Stimulated activated CD4-positive, alpha-beta T cell treated with anti-CD3 and anti-CD28 coated beads, TNF-alpha, amount 100 ng/mL, for 48 hours (primary cell): ENCODE measurements at regions not wholly inside any gene's neighbourhood (a gene's known extent, or its start where the extent isn't known, plus 50 kb on each side); places are given as distances from the start of the nearest gene placed in this dataset.
"Not testable (repeated sequence)": the region's sequence is repeated elsewhere in the genome, so short reads cannot be mapped to it uniquely, and the experiment has no call there.

Source experiments
- DNase-seq, 3 donors: peaks; one replicate each; pipeline ENCODE4 v3.0.0-alpha.2; 2020; ENCODE audit warnings: low read depth in 3 of 3

- DNase-seq: no peak
Observed at GRCh38 chr2:122061831-122062230, 306.4 kb downstream of the TSN start.

GRCh38 chr2:122062506-122062905, 307.1 kb downstream of the TSN start:
- DNase-seq: no peak

GRCh38 chr2:122063716-122064115, 308.3 kb downstream of the TSN start:
- DNase-seq: no peak

- DNase-seq: no peak
Observed at GRCh38 chr2:122070241-122070731, 314.8 kb downstream of the TSN start.

GRCh38 chr2:122072666-122073065, 317.2 kb downstream of the TSN start:
- DNase-seq: no peak

DNA sequence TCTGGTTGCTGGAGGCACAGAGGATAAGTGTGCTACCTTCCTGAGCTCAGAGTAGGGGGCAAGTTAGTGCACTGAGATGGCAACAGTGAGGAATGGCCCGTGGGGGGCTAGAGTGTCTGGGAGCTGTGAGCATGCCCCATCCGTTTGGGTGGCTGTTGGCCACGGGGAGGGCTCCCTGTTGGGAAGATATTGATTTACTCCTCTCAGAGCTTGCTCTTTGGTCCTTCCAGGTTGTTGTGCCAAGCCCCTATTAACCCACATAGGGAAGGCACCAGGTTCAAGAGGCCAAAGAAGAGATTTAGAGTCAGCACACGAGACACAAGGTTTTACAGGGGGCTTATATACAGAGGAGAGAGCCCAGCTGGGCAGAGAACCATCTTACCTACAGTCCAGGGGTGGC, 318.8 kb downstream of the TSN start:
- DNase-seq: no peak

- DNase-seq: no peak
Observed at GRCh38 chr2:122075381-122075780, 319.9 kb downstream of the TSN start.

- no peak for DNase-seq
Observed at GRCh38 chr2:122077114-122077513, 321.7 kb downstream of the TSN start.

- DNase-seq: no peak
Observed at GRCh38 chr2:122077771-122078170, 322.3 kb downstream of the TSN start.

- DNase-seq: no peak
Observed at GRCh38 chr2:122078451-122078850, 323.0 kb downstream of the TSN start.

GRCh38 chr2:122079844-122080243, 324.4 kb downstream of the TSN start:
- DNase-seq: no peak

DNA sequence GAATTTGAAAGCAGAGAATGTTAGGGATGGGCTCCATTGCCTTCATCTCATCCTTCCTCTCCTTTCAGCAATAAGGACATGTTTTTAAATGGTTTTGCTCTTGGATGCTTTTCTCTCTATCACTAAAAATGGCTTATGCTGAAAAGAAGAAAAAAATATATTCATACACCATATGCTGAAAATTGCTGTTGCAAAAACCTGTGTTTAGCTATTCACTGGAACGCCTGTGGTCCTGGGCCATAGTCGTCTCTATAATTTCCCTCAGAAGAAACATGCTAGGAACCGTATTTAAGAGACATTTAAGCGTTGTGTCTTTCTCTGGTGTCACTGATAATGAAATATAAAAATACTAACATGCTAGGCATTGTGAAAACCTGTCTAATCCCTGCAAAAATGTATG, 324.9 kb downstream of the TSN start:
- DNase-seq: no peak

GRCh38 chr2:122080871-122081270, 325.4 kb downstream of the TSN start:
- DNase-seq: no peak

- DNase-seq: no peak
Observed at GRCh38 chr2:122081751-122082150, 326.3 kb downstream of the TSN start.

- DNase-seq: no peak
Observed at GRCh38 chr2:122083256-122084048, 328.0 kb downstream of the TSN start.

- not testable (repeated sequence) for DNase-seq
Observed at GRCh38 chr2:122085672-122086071, 330.2 kb downstream of the TSN start.

GRCh38 chr2:122094557-122094956, 339.1 kb downstream of the TSN start:
- no peak for DNase-seq

GRCh38 chr2:122096761-122097160, 341.3 kb downstream of the TSN start:
- no peak for DNase-seq

GRCh38 chr2:122098306-122098705, 342.9 kb downstream of the TSN start:
- DNase-seq: no peak

- no peak for DNase-seq
Observed at GRCh38 chr2:122100346-122100745, 344.9 kb downstream of the TSN start.

DNA sequence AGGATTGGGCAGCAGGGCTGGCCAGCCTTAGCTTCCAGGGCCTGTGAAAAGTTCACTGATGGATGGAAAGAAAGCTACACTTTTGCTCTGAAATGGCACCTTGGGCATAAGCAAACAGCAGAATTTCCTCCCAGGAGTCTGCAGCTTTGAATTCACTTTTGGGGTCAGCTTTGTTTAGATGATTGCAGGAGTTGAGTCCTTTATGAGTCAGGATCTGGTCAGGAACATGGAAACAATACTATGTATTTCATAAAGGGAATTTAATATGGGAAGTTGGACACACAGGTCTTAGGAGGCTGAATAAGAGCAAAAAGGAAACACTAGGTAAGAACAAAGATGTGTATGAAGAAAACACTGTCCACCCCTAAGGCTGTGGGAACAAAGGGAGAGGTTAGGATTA, 345.3 kb downstream of the TSN start:
- no peak for DNase-seq

DNA sequence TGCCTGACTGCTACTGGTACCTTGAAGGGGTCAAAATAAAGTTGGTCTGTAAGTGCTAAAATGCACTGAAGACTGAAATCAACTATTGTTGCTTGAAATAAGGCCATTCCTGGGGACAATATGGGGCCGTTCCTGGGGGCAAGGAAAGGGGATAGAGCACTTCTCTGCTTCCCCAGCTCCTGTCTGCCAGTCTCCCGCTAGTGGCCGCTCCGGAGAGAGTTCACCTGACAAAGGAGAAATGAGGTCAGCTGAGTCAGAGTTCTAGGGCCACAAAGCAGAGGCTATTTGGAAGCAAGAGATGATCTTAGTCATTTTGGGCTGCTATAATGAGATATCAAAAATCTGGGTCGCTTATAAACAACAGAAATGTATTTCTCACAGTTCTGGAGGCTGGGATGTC, 345.9 kb downstream of the TSN start:
- no peak for DNase-seq

- DNase-seq: no peak
Observed at GRCh38 chr2:122105171-122105876, 349.9 kb downstream of the TSN start.
